ENCODE measurements at regions not wholly inside any gene's neighbourhood (a gene's known extent, or its start where the extent isn't known, plus 50 kb on each side); places are given as distances from the start of the nearest gene placed in this dataset.

DNA sequence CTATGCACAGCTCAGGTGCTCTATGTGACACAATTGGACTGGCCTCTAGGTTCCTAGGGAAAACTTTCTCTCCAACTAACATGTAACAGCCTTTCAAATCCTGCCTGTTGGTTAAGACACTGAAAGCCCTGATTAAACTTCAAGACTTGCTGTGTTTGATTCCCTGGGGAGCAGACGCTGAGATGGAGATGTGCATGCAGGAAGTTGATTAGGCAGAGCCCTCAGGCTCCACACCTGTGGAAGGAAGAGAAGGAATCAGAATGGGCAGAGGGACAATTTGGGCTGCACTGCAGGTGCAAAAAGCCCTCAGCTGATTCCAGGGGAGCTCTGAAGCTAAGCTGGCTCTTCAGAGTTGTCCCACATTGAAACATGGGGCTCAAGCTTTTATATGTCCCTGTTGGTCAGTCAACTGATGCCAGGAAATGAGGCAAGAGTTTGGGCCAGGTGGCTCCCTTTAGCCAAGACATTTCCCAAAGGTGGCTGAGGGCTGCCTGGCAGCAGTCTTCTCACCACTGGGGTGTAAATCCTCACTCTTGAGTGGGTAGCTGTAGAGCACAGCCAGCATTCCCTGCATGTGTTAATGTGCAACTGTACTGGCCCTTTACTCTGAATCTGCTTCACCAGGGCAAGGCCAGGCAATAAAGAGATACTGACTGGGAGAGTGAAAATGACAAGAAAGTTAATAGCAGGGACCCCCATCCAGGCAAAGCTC, 199.5 kb upstream of the DDX18 start:
- Histone ChIP-seq H3K4me3 (no peak overlapping the region), H3K36me3 (ENCODE audit: insufficient read depth) (no peaks in the 10 kb centered on the region), H3K79me2 (replicated peaks; ENCODE audit: insufficient read depth) (no peaks in the 10 kb centered on the region), H2AFZ (no peak overlapping the region), H3K27ac (ENCODE audit: low read depth) (no peak overlapping the region), H3K9me2 (ENCODE audit: insufficient read depth) (0 out of 2 replicates have a peak, but pooled peaks cover 8% of the 10 kb centered on the region), H3K4me2 (no peak overlapping the region), H3K27me3 (ENCODE audit: insufficient read depth) (no peaks in the 10 kb centered on the region), H3F3A (replicated peaks; ENCODE audit: low read depth) (no peaks in the 10 kb centered on the region), H4K20me1 (replicated peaks; ENCODE audit: insufficient read depth) (no peaks in the 10 kb centered on the region), H3K4me1 (ENCODE audit: insufficient read depth) (no peaks in the 10 kb centered on the region)
- ATAC-seq (no peak), DNase-seq (ENCODE audit: low spot score) (peak; percentile 13)
- Mint-ChIP-seq H3K27ac (no peak overlapping the region), H3K4me3 (no peak overlapping the region), H3K27me3 (ENCODE audit: insufficient read depth, low read depth, poor library complexity) (no peaks in the 10 kb centered on the region), H3K4me1 (peaks cover 14% of the 10 kb centered on the region), H3K9me3 (no peaks in the 10 kb centered on the region), H3K36me3 (ENCODE audit: low read depth) (no peaks in the 10 kb centered on the region)
- no peak for TF ChIP-seq POLR2AphosphoS5 (IDR thresholded peaks at IDR 0.05; ENCODE audit: low read depth)
- TF ChIP-seq STAT1 (IDR thresholded peaks at IDR 0.05; ENCODE audit: unreplicated experiment): no peak
- no peak for TF ChIP-seq ZNF114 (CRISPR knock-in tag; IDR thresholded peaks at IDR 0.05)
- no peak for TF ChIP-seq ZNF331 (CRISPR knock-in tag; IDR thresholded peaks at IDR 0.05; ENCODE audit: low read depth)
- TF ChIP-seq, protein P1, sequence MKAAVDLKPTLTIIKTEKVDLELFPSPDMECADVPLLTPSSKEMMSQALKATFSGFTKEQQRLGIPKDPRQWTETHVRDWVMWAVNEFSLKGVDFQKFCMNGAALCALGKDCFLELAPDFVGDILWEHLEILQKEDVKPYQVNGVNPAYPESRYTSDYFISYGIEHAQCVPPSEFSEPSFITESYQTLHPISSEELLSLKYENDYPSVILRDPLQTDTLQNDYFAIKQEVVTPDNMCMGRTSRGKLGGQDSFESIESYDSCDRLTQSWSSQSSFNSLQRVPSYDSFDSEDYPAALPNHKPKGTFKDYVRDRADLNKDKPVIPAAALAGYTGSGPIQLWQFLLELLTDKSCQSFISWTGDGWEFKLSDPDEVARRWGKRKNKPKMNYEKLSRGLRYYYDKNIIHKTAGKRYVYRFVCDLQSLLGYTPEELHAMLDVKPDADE (IDR thresholded peaks at IDR 0.05): no peak
- no peak for TF ChIP-seq JUNB (IDR thresholded peaks at IDR 0.05; ENCODE audit: unreplicated experiment)
- no peak for TF ChIP-seq NANOG (IDR thresholded peaks at IDR 0.05; ENCODE audit: borderline replicate concordance)
- TF ChIP-seq, protein P2, sequence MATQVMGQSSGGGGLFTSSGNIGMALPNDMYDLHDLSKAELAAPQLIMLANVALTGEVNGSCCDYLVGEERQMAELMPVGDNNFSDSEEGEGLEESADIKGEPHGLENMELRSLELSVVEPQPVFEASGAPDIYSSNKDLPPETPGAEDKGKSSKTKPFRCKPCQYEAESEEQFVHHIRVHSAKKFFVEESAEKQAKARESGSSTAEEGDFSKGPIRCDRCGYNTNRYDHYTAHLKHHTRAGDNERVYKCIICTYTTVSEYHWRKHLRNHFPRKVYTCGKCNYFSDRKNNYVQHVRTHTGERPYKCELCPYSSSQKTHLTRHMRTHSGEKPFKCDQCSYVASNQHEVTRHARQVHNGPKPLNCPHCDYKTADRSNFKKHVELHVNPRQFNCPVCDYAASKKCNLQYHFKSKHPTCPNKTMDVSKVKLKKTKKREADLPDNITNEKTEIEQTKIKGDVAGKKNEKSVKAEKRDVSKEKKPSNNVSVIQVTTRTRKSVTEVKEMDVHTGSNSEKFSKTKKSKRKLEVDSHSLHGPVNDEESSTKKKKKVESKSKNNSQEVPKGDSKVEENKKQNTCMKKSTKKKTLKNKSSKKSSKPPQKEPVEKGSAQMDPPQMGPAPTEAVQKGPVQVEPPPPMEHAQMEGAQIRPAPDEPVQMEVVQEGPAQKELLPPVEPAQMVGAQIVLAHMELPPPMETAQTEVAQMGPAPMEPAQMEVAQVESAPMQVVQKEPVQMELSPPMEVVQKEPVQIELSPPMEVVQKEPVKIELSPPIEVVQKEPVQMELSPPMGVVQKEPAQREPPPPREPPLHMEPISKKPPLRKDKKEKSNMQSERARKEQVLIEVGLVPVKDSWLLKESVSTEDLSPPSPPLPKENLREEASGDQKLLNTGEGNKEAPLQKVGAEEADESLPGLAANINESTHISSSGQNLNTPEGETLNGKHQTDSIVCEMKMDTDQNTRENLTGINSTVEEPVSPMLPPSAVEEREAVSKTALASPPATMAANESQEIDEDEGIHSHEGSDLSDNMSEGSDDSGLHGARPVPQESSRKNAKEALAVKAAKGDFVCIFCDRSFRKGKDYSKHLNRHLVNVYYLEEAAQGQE (IDR thresholded peaks at IDR 0.05; ENCODE audit: unreplicated experiment): no peak
- no peak for TF ChIP-seq EZH2phosphoT487 (IDR thresholded peaks at IDR 0.05; ENCODE audit: unreplicated experiment)
- no peak for TF ChIP-seq CREB1 (CRISPR knock-in tag; IDR thresholded peaks at IDR 0.05; ENCODE audit: low read depth)
- TF ChIP-seq, protein P3, sequence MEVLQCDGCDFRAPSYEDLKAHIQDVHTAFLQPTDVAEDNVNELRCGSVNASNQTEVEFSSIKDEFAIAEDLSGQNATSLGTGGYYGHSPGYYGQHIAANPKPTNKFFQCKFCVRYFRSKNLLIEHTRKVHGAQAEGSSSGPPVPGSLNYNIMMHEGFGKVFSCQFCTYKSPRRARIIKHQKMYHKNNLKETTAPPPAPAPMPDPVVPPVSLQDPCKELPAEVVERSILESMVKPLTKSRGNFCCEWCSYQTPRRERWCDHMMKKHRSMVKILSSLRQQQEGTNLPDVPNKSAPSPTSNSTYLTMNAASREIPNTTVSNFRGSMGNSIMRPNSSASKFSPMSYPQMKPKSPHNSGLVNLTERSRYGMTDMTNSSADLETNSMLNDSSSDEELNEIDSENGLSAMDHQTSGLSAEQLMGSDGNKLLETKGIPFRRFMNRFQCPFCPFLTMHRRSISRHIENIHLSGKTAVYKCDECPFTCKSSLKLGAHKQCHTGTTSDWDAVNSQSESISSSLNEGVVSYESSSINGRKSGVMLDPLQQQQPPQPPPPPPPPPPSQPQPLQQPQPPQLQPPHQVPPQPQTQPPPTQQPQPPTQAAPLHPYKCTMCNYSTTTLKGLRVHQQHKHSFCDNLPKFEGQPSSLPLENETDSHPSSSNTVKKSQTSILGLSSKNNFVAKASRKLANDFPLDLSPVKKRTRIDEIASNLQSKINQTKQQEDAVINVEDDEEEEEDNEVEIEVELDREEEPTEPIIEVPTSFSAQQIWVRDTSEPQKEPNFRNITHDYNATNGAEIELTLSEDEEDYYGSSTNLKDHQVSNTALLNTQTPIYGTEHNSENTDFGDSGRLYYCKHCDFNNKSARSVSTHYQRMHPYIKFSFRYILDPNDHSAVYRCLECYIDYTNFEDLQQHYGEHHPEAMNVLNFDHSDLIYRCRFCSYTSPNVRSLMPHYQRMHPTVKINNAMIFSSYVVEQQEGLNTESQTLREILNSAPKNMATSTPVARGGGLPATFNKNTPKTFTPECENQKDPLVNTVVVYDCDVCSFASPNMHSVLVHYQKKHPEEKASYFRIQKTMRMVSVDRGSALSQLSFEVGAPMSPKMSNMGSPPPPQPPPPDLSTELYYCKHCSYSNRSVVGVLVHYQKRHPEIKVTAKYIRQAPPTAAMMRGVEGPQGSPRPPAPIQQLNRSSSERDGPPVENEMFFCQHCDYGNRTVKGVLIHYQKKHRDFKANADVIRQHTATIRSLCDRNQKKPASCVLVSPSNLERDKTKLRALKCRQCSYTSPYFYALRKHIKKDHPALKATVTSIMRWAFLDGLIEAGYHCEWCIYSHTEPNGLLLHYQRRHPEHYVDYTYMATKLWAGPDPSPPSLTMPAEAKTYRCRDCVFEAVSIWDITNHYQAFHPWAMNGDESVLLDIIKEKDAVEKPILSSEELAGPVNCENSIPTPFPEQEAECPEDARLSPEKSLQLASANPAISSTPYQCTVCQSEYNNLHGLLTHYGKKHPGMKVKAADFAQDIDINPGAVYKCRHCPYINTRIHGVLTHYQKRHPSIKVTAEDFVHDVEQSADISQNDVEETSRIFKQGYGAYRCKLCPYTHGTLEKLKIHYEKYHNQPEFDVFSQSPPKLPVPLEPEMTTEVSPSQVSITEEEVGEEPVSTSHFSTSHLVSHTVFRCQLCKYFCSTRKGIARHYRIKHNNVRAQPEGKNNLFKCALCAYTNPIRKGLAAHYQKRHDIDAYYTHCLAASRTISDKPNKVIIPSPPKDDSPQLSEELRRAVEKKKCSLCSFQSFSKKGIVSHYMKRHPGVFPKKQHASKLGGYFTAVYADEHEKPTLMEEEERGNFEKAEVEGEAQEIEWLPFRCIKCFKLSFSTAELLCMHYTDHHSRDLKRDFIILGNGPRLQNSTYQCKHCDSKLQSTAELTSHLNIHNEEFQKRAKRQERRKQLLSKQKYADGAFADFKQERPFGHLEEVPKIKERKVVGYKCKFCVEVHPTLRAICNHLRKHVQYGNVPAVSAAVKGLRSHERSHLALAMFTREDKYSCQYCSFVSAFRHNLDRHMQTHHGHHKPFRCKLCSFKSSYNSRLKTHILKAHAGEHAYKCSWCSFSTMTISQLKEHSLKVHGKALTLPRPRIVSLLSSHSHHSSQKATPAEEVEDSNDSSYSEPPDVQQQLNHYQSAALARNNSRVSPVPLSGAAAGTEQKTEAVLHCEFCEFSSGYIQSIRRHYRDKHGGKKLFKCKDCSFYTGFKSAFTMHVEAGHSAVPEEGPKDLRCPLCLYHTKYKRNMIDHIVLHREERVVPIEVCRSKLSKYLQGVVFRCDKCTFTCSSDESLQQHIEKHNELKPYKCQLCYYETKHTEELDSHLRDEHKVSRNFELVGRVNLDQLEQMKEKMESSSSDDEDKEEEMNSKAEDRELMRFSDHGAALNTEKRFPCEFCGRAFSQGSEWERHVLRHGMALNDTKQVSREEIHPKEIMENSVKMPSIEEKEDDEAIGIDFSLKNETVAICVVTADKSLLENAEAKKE (CRISPR knock-in tag; IDR thresholded peaks at IDR 0.05): no peak
- TF ChIP-seq, protein P4, sequence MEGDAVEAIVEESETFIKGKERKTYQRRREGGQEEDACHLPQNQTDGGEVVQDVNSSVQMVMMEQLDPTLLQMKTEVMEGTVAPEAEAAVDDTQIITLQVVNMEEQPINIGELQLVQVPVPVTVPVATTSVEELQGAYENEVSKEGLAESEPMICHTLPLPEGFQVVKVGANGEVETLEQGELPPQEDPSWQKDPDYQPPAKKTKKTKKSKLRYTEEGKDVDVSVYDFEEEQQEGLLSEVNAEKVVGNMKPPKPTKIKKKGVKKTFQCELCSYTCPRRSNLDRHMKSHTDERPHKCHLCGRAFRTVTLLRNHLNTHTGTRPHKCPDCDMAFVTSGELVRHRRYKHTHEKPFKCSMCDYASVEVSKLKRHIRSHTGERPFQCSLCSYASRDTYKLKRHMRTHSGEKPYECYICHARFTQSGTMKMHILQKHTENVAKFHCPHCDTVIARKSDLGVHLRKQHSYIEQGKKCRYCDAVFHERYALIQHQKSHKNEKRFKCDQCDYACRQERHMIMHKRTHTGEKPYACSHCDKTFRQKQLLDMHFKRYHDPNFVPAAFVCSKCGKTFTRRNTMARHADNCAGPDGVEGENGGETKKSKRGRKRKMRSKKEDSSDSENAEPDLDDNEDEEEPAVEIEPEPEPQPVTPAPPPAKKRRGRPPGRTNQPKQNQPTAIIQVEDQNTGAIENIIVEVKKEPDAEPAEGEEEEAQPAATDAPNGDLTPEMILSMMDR (conservative IDR thresholded peaks at IDR 0.05; ENCODE audit: low read depth in 2 of 2): no peak
- TF ChIP-seq EZH2 (IDR thresholded peaks at IDR 0.05; ENCODE audit: low read depth, unreplicated experiment): no peak
